ENCODE measurements at regions not wholly inside any gene's neighbourhood (a gene's known extent, or its start where the extent isn't known, plus 50 kb on each side); places are given as distances from the start of the nearest gene placed in this dataset.

- no peak for TF ChIP-seq CTCF (conservative IDR thresholded peaks at IDR 0.05; ENCODE audit: low read length)
- no peak for TF ChIP-seq EZH2phosphoT487 (IDR thresholded peaks at IDR 0.05; ENCODE audit: borderline replicate concordance)
Observed at GRCh38 chr12:18823461-18823860, 85.5 kb downstream of the CAPZA3 start.

Measured in Loucy (cell line).